DMS79 treated with DMSO at 0.1 percent for 48 hours (cell line): ENCODE measurements at regions not wholly inside any gene's neighbourhood (a gene's known extent, or its start where the extent isn't known, plus 50 kb on each side); places are given as distances from the start of the nearest gene placed in this dataset.
"Not testable (repeated sequence)": the region's sequence is repeated elsewhere in the genome, so short reads cannot be mapped to it uniquely, and the experiment has no call there.

ENCODE experiments used
- DNase-seq: peaks from one replicate; lab custom pipeline; 2025; lab: John Stamatoyannopoulos, UW

DNA sequence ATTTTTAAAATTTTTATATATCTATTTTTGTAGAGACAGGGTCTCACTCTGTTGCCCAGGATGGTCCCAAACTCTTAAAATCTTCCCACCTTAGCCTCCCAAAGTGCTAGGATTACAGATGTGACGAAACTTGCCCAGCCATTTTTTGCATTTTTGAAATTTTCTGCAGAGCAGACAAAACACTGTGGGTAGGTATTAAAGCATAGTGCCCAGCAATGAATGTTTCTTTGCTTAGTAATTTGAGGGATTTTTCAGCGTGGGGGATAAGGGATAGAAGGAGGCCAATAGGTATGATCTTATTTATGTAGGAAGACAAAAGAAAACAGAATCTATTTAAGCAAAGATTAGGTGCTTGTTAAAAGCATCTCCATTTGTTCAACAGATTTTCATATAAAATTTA lies 446.8 kb upstream of the DPH6 start:
- no peak for DNase-seq

DNA sequence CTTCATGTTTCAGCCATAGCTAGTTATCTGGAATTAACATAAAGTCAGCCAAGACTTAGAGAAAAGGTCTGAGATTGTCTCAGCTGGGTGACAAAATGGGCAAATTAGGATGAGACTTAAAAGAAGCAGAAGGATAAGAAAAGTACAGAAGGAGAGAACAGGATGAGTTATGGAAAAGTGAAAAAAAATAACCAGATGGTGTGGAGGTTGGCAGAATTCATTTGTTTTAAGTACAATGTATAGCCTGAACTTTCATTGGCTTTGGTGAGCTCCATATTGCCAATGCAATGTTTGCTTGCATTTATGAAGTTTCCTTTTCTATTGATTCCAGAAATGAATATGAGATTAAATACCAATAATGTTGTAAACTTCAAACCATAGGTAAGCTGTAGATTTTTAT lies 447.2 kb upstream of the DPH6 start:
- no peak for DNase-seq

DNA sequence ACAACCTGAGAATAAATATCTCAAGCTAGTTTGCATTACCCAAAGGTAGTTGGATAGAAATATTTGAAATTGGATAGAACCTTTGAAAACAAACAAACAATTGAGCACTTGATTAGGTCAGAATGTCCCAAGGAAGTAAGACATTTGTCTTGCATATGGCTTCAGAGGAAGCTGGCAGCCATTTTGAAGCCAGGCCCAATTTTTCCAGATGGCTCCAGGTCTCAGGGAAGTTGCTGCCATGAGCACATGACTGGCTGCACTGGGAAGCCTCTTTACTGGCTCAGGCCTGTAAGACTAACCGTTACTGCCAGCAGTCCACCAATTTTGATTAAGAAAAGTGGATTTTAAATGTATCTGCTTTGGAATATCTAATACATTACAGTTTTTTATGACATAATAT lies 448.9 kb upstream of the DPH6 start:
- no peak for DNase-seq

- DNase-seq, result no peak
Measured at GRCh38 chr15:35998663-35999602, 453.0 kb upstream of the DPH6 start.

DNA sequence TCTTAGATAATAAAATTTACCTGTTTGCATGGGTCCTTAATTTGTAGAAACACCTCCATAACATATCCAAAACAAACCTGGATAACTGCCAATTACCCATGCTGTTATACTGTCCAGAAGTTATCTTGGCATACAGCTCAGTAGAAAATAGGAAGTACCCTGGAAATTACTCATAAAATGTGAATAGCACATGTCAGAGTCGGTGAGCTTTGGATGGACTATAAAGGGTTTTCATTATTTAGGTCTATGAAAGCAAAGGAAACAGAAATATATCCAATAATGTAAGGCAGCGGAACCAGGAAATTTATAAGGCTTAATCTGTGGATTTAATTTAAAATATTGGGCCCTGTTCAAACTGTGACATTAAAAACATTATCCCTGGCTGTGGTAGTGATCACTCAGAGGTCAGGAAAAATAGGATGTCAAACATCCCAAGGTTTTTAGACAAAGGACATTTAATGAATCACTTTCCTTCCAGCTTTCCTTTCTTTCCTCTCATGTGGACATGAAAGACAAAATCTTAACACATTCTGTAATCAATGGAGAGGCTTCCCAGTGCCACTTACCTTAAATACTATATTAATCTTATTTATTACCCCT lies 459.0 kb upstream of the DPH6 start:
- no peak for DNase-seq

DNA sequence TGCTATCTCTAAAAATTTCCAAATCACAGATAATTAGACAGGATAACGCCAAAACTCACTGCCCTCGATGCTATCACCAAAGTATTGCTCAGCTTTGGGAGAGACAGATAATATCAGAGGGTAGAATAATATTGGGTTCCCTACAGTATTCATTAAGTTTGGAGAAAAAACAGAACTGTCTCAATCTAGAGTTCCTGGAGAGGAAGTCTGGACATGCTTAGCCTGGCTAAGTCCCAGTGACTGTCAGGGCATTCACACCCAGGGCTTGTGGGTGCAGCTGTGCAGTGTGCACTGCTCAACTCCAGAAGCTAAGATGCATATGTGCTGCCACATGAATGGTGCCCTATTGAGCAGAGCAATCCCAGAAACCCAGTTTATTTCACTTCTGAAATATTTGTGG lies 459.6 kb upstream of the DPH6 start:
- no peak for DNase-seq

- DNase-seq, result no peak
Measured at GRCh38 chr15:36007699-36008098, 461.7 kb upstream of the DPH6 start.

DNA sequence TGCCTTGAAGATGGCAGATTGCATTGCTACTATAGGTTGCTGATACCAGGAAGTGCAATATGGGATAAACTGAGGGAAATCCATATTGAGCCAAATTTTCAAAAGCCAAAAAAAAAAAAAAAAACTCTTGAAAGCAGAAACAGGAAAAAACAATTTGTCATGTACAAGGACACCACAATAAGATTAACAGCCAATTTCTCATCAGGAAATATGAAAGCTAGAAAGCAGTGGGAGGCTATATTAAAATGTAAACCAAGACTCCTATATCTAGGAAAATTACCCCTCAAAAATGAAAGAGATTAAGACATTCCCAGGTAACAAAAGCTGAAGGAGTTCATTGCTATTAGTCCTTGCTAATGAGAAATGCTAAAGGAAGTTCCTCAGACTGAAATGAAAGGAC lies 462.8 kb upstream of the DPH6 start:
- DNase-seq, result no peak

DNA sequence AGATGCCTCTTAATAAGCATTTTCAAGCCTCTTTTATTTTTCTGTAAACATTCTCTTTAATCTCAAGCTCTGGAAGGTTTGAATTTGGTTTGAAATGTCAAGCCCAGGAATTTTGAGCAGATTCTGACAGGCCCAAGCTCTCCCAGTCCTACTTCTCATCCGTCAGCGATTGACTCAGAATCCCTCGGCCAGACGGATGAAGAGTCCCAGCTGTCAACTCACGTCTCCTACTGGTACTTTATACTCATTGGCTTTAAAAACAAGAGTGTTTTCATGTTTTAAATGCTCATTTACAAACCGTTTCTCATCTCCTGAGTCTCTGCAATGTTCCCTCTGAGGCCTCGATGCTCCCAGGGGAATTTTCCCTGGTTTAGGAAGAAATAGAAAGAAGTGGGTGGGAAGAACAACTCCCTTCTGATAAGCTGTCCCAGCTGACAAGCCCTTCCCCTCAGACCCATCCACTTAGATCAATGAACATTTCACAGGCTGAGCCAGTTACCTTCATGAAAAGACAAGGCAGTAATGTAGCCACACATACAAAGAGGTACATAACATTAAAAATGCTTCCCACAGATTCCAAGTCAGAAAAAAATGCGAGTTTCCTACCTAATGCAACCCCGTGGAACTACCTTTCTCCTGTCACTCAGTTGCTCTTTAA lies 478.2 kb upstream of the DPH6 start:
- DNase-seq, result no peak

DNA sequence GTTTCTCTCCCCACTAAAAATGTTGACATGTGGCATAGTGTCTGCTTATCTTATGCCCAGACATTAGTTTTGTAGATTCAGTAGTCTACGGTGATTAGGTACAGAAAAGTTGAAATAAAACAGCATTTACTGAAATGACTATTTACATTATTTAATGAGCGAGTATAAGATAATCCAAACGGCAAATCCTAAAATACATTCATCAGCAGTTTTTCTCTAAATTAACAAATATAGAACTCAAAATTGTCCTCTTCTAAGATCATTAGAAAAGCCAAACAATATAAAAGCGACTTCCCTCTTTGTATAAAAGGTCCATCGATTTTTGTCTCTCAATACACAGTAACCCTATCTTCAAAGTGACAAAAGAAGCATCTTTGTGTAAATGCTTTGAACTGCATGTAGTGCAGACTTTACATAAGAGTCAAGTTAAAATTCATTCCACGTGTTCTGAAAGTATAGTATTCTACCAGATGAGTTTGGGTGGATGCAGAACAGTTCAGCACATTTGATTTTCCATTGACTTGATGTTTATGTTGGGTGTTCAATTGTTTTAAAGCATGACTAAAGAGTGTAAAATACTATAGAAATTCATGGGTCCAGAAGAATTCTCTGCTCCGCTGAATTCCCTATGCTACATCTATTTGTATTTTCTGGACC lies 480.8 kb upstream of the DPH6 start:
- no peak for DNase-seq

DNA sequence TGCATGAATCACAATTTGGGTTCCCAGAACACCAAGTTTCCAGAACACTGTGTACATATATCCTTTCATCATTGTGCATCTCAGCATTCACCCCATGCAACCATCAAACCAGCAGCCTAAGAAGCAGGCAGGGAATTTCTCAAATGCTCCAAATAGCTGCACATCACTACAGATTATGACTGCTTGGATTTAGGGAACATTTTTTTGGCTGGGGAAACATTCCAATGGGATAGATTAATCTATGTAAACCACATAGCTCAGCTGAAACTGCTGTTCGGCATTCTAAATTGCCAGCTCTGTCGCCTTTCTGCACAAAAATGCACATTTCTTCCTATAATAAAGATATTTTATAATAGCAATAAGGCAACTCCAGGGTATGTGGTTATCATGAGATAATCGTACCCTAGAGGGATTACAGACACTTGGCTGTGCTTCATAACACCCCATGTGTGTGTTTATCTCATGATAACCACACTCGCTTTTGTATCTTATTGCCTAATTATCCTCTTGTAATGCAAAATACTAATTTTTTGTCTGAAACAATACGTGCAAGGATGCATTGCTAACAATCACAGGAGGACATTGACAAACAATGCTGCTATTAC lies 483.7 kb upstream of the DPH6 start:
- DNase-seq, result no peak

- no peak for DNase-seq
Measured at GRCh38 chr15:36039996-36040572, 494.1 kb upstream of the DPH6 start.

DNA sequence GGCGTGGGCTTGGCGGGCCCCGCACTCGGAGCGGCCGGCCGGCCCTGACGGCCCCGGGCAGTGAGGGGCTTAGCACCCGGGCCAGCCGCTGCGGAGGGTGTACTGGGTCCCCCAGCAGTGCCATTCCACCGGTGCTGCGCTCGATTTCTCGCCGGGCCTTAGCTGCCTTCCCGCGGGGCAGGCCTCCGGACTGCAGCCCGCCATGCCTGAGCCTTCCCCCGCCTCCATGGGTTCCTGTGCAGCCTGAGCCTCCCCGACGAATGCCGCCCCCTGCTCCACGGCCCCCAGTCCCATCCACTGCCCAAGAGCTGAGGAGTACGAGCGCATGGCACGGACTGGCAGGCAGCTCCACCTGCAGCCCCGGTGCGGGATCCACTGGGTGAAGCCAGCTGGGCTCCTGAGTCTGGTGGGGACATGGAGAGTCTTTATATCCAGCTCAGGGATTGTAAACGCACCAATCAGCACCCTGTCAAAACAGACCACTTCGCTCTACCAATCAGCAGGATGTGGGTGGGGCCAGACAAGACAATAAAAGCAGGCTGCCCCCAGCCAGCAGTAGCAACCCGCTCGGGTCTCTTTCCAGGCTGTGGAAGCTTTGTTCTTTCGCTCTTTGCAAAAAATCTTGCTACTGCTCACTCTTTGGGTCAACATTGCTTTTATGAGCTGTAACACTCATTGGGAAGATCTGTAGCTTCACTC lies 501.2 kb upstream of the DPH6 start:
- not testable (repeated sequence) for DNase-seq

GRCh38 chr15:36050899-36051298 lies 504.9 kb upstream of the DPH6 start:
- DNase-seq, result no peak

- DNase-seq, result not testable (repeated sequence)
Measured at GRCh38 chr15:36052641-36053040, 506.7 kb upstream of the DPH6 start.

GRCh38 chr15:36053746-36054145 lies 507.8 kb upstream of the DPH6 start:
- DNase-seq, result no peak

DNA sequence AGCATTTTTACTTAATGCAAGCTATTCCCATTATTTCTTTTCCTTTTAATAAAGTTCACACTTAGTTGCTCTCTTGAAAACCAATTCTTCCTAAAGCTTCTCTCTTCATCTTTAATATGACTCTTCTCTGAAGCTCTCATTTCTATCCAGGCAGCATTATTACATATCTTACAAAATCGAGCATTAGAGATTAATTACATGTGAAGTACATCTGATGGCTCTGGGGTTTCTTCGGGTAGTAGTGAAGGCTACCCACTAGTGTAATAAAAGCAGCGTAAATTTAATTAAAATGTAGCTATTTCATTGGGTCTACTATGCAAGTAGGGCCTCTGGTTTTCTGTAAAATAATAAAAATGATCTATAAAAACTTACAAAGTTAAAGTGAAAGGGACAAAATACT lies 513.6 kb upstream of the DPH6 start:
- DNase-seq, result no peak

DNA sequence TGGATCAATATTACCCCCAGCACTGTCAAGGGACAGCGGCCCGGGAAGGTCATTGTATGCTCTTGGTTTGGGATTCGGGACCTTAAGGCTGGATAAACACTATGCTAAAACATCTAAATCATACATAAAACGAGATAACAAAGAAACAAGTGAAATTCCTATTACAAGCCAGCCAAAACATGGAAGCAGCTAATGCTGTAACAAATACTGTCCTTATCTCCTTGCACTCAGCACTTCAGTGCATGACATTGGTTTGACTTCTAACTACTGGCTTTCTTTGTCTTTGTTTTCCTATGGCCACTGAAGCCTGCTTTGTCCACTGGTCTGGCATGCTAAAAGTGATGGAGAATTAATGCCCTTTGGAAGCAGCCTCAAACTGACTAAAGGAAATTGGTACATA lies 516.4 kb upstream of the DPH6 start:
- no peak for DNase-seq

GRCh38 chr15:36066757-36067156 lies 512.7 kb upstream of the CDIN1 start:
- no peak for DNase-seq

- DNase-seq, result no peak
Measured at GRCh38 chr15:36067483-36068274, 511.7 kb upstream of the CDIN1 start.
